ENCODE measurements at regions not wholly inside any gene's neighbourhood (a gene's known extent, or its start where the extent isn't known, plus 50 kb on each side); places are given as distances from the start of the nearest gene placed in this dataset.

DNA sequence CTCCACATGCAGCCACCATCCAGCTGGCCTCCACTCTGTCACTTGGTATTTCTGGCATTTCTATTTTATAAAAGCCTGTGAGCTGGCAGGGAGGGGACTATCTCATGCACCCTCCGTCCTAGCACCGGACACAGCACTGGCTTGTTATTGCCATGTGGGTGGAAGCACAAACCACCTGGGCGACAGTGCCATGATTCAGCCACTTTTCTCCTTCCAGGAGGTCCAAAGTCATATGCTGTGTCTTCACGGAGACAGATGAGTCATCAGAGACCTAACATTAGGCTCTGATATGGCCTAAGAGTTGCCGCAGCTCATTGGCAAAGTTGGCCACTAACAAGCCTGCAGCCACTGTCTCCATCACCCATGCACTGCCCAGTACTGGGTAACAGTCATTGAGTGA lies 1123.0 kb downstream of the VRK1 start:
- no peak for DNase-seq

DNA sequence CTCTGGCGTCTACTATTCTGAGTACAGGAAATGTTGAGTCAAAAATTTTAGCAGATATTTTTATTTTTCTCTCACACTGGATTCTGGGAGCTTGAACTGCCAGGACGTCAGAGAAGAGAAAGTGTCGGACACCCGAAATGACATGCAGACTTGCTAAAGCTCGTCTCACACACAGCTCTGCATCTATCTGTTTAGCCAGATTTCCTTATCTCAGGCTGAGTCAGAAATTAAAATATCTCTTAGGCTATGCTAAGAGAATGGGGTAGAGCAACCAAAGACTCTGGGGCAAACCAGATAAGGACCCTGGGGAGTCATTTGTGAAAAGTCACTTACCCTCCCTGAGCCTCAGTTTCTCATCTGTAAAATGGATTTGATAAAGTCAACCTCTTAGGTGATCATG lies 1124.1 kb downstream of the VRK1 start:
- DNase-seq, result no peak

DNA sequence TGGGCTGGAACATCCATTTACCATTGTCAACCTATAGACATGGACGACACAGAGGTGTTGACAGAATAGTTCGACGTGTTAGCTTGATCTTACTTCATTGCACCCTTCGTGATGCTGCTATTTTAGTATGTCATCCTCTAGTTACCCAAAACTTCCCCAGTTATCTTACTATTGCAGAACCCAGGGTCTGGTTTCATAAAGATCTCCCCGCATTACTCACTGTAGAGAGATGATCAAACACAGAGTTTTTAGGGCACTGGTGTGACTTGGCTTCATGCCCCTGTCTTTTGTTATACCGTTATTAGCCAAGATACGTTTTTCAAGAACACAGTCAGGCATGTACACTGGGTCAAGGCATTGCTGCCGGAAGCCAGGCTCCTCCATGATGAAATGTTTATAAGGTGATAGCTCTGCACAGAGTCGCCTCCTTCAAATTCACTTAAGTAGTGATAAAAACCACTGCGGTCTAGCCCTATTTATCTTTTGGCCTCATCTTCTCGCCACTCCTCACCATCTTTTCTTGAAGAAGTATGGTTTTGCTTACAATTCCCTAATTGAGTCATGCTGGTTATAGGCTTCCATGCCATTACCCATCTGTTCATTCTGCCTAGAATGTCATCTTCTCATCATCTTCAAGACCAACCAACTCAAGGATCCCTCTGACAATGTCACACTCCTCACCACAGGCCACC lies 1127.9 kb downstream of the VRK1 start:
- DNase-seq, result no peak

DNA sequence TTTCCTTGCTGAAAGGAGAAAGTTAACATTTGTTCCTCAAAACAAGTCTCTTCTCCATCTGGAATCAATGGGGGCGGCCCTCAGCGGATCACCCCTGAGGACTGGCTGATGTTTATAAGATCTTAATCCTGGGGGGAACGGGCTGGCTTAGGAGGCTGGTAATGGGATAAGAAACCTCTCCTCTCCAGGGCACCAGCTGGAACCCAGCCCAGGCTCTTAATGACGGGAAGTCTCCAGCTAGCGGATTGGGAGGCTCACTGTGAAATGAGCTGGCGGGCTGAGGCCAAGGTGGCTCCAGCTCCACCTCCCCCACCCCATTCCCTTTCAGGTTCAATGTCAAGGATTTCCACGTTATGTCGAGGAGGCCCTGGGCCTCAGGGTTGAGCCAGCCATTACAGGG lies 1133.0 kb downstream of the VRK1 start:
- DNase-seq, result no peak

DNA sequence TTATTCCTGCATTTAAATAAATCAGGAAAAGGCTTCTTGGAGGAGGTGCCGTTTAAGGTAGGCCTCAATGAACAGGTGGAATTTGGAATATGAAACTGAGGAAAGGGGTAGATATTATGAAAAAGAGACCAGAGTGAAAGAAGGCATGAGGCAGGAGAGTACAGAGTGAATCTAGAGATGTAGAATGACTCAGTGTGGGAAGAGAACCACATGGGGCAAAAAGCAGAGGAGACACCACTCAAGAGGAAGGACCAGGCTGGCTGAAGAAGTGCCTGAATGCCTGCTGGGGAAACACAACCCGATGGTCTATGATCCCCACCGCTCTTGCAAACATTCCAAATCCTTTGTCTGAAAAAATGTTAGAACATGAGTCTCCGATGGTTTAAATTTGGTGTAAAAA lies 1134.1 kb downstream of the VRK1 start:
- no peak for DNase-seq

- DNase-seq, result no peak
Observed at GRCh38 chr14:97942921-97943320, 1145.7 kb downstream of the VRK1 start.

DNA sequence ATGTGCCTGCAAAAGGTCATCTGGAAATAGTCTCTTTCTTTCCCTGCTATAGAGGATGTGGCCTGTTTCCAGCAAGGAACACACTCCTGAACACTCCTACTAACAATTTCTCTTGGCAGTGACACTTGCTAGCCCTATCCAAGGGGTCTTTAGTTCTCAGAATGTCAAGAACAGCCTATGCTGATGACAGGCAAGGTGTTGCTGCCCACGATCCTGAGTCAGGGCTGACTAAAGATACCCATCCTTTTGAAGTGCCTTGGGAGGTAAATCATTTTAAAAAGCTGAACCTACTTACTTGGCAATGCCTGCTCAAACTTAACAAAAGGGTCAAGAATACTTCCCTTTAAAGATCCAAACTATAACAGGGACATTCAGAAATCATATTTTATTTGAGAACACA lies 1146.4 kb downstream of the VRK1 start:
- no peak for DNase-seq

GRCh38 chr14:97944380-97944779 lies 1147.2 kb downstream of the VRK1 start:
- DNase-seq, result no peak

DNA sequence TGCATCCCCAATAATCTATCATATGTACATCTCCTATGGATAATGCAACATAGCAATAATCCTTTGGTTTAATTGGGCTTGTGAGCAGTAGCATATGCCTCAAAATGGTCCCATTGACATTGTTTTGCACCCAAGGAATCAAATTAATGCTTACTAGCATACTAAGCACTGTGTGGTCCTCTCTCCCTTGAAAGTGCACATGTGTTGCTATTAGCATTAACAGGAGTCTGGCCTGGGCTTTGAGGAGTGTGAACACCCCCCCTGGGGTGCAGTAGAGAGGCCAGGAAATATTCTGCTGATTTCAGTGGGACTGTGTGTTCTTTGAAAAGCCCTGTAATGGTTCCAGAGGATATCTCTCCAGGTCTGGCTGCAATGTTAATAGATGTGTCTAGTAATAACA lies 1148.4 kb downstream of the VRK1 start:
- no peak for DNase-seq

DNA sequence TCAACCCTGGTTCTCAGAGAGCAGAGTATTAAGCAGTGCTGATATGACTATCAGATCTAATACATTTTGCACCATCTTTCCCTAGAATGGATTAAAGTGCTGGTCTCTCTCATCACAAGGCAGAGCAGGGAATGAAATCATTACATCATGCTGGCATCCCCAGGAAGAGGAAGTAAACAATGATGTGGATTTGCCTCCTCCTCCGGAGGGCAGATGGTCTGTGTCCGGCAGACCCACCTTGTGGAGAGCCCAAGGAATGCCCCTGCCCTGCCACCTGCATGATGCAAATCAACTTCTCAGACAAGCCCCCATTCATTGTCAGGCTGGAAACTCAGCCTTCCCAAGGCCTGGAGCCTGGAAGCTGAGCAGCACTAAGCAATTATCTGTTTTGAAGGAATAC lies 1149.1 kb downstream of the VRK1 start:
- no peak for DNase-seq

- DNase-seq, result no peak
Observed at GRCh38 chr14:97946641-97947040, 1149.5 kb downstream of the VRK1 start.

DNA sequence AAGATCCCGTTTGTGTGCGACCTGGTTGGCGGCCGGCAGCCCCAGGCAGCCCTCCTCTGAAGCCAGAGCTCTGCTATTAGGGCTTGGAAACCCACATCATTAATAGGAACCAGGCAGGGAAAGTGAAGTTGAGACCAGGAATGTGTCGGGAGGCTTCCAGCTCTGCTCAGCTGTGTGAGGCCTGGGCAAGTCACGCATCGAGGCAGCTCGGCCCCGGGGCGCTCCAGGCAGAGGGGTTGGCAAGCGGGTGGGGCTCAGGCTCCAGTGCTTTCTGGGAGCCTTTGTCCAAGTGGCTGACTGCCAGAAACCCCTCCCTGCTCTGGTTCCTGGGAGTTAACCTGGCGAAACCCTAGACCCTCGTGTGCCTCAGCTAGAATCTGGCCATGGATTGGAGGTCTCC lies 1151.7 kb downstream of the VRK1 start:
- DNase-seq, result no peak

GRCh38 chr14:97956581-97957340 lies 1159.6 kb downstream of the VRK1 start:
- no peak for DNase-seq

DNA sequence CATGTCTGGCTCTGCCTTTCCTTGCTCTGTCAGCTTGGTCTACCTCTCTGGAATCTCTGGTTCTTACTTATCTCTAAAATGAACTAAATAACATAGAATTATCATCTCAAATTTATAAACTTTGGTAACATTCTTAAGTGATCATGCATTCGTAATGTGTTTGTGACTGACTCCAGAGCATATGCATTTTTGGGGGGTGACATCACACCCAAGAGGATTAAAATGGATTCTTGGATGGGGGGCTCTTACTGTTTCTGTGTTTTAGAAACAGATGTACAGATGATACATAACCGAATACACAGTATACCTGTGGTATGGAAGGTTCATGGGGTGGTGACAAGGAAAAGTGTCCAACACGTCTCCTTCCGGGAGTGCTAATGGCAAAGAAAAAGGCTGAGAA lies 1162.1 kb downstream of the VRK1 start:
- no peak for DNase-seq

GRCh38 chr14:97960436-97960835 lies 1163.3 kb downstream of the VRK1 start:
- DNase-seq, result no peak

DNA sequence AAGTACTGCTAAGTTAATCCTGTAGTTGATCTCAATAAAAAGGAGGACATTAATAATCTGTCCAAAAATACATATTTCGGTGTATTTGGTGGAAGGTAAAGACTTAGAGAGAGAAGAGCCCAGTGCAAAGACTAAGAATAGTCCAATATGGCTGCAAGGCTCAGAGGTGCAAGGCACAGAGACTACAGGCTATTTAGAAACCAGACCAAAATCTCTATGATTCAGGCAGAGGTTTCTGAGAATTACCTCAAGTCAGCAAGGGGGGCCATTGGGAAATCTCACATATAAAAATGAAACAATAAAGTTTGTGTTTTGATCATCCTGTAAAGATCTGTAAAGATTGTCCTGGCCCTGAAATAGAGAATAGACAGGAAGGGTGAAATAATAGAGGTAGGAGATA lies 1173.0 kb downstream of the VRK1 start:
- no peak for DNase-seq

- no peak for DNase-seq
Observed at GRCh38 chr14:97975216-97975615, 1178.0 kb downstream of the VRK1 start.

- no peak for DNase-seq
Observed at GRCh38 chr14:97975962-97976361, 1178.8 kb downstream of the VRK1 start.

GRCh38 chr14:97976861-97977260 lies 1179.7 kb downstream of the VRK1 start:
- DNase-seq, result no peak

GRCh38 chr14:97977651-97978261 lies 1180.6 kb downstream of the VRK1 start:
- no peak for DNase-seq

- no peak for DNase-seq
Observed at GRCh38 chr14:97978341-97978740, 1181.2 kb downstream of the VRK1 start.

DNA sequence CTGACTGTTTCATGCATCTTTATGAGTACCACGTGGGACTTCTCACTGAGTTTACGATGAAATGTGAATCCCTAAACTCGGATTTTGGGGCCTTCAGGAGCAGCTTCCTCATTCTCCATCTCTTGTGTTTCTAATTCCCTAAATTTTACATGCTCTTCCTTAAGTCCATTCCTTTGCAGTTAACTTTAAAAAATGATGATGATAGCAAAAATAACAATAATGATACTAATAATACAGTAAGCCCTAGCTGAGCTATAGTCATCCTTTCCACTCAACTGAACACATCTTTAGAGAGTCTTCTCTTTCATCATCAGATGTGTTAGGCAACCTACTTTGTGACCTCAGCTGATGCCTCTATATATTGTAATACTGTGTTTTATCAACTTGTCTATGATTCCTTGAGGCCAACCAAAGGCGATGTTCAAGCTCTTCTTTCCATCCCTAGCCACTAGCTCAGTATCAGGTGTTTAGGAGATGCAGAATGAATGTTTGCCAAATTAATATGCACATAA lies 1196.4 kb downstream of the VRK1 start:
- no peak for DNase-seq

- DNase-seq, result no peak
Observed at GRCh38 chr14:97994020-97994531, 1196.9 kb downstream of the VRK1 start.

GRCh38 chr14:97995038-97995437 lies 1197.9 kb downstream of the VRK1 start:
- no peak for DNase-seq

Data from Kasumi-1 (cell line).